Skin of body (tissue), 1 donor: ENCODE measurements at regions not wholly inside any gene's neighbourhood (a gene's known extent, or its start where the extent isn't known, plus 50 kb on each side); places are given as distances from the start of the nearest gene placed in this dataset.
"Not testable (repeated sequence)": the region's sequence is repeated elsewhere in the genome, so short reads cannot be mapped to it uniquely, and the experiment has no call there.

Source experiments
- DNase-seq: peaks from one replicate; lab custom pipeline; 2025; lab: John Stamatoyannopoulos, UW

DNA sequence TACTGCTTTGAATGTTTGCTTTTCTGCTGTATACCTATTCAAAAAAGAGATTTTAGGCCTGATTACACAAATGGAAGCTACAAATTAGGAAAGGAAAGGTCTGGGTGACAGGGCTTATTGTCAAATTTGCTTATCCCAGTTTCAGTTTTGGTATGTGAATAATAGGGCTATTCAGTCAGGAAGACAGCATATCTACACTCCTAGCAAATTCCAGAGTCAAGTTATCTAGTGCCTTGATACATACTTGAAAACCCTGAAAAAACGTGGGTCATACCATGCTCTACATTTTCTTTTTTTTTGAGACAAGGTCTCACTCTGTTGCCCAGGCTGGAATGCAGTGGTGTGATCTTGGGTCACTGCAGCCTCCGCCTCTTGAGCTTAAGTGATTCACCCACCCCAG is 59.2 kb upstream of the CCDC180 start:
- DNase-seq, result not testable (repeated sequence)

DNA sequence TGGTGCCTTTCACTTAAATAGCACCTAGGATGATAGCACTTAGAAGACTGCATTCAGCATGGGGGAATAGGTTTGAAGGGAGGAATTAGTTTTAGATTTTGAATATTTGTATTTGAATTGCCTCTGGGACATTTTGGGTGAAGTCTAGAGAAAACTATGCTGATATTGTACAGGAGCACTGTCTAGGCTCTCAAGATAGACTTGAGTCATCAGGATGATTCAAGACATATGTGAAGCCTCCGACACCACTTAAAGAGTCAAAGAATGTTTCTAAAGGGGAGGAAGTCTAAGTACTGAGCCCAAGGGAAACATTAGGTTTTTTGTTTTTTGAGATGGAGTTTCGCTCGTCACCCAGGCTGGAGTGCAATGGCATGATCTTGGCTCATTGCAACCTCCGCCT is 63.9 kb upstream of the CCDC180 start:
- DNase-seq, result no peak

DNA sequence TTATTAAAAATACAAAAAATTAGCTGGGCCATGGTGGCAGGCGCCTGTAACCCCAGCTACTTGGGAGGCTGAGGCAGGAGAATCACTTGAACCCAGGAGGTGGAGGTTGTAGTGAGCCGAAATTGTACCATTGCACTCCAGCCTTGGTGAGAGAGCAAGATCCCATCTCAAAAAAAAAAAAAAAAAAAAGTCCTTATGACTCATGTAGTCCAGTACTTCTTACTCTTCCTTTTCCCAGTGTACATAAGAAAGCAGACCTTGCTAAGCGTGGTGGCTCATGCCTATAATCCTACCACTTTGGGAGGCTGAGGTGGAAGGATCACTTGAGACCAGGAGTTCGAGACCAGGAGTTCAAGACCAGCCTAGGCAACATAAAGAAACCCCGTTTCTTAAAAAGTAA is 66.0 kb upstream of the CCDC180 start:
- DNase-seq, result not testable (repeated sequence)

DNA sequence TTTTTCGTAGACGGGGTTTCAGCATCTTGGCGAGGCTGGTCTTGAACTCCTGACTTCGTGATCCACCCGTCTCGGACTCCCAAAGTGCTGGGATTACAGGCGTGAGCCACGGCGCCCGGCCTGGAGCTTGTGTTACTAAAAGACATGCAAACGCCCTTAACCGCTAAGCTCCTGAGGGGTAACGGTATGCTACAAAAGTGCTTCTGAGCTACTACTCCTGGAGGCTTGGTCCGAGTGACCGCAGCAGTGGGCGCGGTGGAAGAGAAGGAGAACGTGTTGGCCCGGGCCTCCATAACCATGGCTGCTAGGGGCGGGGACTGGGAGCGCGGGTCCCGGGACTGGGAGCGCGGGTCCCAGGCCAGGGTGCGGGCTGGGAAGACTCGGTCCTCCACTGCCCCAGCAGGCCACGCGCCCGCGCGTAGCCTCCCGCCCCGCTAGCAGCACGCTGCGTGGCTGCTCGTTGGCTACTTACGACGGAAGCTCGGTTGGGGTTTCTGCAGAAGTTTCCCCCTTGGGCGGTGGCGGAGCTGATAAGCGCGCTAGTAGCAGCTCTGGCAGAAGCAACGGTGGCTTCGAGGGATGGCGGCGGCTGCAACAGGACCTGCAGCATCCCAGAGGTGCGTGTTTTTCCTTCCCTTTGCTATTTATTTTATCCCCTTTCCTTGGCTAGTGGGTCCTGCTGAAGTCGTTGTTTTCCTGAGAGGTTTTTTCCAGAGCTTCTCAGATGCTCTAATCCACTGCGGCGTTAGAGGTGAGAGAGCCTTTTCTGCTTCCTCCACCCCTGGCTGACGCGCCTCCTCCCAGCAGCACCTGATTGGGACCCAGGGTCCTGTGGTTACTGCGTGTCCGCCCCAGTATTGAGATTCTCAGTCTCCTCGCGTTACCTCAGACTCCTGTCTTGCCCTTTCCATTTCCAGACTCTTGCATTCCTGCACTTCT is 69.2 kb upstream of the CCDC180 start:
- DNase-seq, result peak; percentile 76

DNA sequence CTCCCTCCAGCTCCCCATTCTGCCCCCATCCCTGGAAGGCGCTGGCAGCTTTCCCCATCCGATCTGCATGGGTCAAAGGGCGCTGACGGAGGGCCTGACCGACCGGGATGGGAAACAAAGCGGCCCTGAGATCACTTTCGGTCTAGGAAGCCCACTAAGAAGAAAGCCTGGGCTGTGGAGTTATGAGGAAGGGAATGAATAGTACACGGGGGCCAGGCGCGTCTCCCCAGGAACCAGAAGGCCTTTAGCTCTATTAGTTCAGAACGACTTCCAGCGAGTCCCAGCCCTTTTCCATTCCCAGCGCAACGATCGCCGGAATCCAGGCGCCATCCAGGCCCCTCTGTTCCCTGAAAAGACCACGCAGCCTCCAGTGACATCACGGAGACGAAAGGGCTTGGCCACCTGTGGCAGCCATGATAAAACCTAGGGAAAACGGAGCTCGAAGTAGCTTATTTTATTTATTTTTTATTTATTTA is 70.1 kb upstream of the CCDC180 start:
- no peak for DNase-seq

DNA sequence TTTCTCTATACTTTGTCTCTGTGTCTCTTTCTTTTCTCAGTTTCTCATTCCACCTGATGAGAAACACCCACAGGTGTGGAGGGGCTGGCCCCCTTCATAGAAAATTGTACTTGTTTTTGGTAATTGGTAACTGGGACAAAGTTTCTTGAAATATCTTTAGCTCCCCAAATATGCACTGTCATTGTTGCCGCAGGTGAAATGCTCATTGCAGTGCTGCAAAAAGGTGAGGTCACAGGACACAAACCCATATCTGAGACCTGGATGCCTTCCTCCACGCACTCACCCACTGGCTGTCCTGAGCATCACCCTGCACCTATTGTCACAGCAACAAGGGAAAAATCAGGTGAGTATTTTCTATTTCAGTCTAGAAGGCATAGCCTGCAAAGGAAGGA is 74.5 kb upstream of the CCDC180 start:
- not testable (repeated sequence) for DNase-seq

DNA sequence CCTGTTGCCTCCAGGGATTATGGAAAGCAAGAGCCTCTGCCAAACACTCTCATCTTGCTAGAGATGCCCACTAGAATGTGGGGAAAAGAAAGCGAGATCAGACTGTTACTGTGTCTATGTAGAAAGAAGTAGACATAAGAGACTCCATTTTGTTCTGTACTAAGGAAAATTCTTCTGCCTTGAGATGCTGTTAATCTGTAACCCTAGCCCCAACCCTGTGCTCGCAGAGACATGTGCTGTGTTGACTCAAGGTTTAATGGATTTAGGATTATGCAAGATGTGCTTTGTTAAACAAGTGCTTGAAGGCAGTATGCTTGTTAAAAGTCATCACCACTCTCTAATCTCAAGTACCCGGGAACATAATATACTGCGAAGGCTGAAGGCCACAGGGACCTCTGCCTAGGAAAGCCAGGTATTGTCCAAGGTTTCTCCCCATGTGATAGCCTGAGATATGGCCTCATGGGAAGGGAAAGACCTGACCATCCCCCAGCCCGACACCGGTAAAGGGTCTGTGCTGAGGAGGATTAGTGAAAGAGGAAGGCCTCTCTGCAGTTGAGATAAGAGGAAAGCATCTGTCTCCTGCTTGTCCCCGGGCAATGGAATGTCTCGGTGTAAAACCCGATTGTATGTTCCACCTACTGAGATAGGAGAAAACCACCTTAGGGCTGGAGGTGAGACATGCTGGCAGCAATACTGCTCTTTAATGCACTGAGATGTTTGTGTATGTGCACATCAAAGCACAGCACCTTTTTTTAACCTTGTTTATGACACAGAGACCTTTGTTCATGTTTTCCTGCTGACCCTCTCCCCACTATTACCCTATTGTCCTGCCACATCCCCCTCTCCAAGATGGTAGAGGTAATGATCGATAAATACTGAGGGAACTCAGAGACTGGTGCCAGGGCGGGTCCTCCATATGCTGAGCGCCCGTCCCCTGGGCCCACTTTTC is 75.1 kb upstream of the CCDC180 start:
- DNase-seq, result not testable (repeated sequence)

DNA sequence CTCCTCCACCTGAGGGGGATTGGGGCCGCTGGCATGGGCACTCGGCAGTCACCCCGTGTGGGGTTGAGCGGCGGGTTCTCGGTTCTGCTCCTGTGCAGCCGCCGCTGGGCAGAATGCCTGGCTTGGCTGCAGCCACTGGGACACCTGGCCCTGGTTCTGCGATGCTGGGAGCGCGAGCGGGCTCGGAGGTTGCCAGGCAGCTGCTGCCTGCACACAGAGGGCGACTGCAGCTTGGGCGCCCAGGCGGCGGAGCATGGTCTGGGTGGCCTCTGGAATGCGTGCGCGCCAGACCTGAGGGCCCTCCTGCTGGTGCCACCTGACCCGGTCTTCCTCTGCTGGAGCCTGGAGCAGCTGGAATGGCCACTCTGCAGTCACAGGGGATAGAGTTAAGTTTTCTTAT is 85.1 kb upstream of the CCDC180 start:
- not testable (repeated sequence) for DNase-seq

DNA sequence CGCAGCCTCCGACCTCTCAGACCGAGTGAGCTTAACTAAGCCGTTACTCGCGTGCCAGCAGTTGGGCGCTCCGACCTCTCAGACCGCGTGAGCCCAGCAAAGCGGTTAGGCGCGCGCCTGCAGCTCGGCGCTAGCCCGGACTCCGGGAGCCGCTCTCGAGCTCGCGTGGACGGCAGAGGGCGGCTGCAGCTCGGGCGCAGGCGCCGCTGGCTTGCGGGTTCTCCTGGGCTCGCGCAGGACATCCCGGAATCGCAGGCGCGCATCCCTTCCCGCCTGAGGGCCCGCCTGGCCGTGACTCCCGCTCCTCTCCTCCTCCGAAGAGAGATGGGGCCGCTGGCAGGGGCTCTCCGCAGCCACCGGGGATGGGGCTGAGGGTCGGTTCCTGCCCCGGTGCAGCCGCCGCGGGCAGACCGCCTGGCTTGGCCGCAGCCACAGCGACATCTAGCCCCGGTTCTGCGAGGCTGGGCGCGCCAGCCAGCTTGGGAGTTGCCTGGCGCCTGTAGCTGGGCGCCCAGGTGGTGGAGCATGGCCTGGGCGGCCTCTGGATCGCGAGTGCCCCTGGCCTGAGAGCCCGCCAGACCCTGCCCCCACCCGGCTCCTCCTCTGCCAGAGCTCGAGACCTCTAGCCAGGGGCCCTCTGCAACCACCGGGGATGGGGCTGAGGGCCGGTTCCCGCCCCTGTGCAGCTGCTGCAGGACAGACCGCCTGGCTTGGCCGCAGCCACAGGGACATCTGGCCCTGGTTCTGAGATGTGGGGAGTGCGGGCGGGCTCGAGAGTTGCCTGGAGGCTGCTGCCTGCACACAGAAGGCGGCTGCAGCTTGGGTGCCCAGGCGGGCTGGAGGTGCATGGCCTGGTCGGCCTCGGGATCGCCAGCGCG is 85.7 kb upstream of the CCDC180 start:
- DNase-seq, result peak; percentile 60

DNA sequence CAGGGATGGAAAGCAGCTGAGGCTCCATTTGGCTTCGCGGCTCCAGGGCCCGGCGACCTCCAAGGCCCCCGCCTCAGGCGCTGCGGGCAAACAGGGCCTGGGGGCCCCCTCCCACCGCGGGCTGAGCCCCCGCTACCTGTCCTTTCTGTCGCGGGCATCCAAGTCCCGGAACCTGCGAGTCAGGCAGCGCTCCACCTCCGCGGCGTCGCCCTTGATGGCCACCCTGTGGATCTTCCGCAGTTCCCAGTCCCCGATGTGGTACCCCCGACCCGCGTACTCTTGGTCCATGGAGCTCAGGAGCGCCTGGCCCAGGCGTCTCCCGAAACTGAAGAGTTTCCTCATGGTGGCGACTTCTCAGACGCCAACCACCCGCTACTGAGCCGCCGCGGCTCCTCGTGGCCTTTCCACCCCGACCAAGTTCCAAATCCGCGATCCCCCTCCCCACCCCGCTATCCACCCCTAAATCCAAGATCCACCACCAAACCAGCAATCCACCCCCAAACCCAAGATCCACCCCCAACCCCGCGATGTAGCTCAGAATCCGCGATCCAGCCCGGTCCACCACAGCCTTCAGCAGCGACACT is 86.5 kb upstream of the CCDC180 start:
- DNase-seq, result no peak

DNA sequence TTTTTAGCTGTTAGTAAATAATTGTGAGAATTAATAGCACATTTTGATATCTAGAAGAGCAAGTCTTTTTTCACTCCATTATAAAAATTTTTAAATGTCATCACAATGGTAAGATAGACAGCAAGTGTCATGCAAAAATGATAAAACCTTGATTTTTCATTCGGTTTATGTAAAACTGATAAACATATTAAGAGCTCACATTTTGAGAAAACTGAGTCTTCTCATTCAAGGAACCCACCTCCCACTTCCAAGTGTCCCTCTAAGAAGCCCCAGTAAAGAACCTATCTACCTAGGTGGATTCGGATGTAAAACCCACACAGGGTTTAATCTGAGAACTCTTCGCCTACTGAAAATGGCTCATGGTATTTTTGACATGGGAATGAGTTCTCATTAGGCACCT is 87.1 kb upstream of the CCDC180 start:
- not testable (repeated sequence) for DNase-seq

DNA sequence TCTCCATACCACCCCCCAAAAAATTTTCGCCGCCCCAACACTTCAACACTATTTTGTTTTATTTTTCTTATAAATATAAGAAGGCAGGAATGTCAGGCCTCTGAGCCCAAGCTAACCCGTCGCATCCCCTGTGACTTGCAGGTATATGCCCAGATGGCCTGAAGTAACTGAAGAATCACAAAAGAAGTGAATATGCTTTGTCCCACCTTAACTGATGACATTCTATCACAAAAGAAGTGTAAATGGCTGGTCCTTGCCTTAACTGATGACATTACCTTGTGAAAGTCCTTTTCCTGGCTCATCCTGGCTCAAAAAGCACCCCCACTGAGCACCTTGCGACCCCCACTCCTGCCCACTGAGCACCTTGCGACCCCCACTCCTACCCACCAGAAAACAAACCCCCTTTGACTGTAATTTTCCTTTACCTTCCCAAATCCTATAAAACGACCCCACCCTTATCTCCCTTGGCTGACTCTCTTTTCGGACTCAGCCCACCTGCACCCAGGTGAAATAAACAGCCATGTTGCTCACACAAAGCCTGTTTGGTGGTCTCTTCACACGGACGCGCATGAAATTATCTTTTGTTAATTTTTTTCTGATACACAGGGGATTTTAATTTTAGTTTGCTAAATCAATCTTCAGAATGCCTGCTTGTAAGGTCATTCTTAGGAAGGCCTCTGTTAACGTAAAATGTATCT is 87.9 kb upstream of the CCDC180 start:
- DNase-seq, result not testable (repeated sequence)

DNA sequence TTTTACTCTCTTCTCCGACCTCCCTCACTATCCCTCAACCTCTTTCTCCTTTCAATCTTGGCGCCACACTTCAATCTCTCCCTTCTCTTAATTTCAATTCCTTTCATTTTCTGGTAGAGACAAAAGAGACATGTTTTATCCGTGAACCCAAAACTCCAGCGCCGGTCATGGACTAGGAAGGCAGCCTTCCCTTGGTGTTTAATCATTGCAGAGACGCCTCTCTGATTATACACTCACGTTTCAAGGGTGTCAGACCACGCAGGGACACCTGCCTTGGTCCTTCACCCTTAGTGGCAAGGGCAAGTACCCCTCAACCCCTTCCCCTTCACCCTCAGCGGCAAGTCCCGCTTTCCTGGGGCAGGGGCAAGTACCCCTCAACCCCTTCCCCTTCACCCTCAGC is 92.3 kb upstream of the CCDC180 start:
- not testable (repeated sequence) for DNase-seq

DNA sequence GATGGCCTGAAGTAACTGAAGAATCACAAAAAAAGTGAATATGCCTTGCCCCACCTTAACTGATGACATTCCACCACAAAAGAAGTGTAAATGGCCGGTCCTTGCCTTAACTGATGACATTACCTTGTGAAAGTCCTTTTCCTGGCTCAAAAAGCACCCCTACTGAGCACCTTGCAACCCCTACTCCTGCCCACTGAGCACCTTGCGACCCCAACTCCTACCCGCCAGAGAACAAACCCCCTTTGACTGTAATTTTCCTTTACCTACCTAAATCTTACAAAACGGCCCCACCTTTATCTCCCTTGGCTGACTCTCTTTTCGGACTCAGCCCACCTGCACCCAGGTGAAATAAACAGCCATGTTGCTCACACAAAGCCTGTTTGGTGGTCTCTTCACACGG is 92.9 kb upstream of the CCDC180 start:
- DNase-seq, result not testable (repeated sequence)

DNA sequence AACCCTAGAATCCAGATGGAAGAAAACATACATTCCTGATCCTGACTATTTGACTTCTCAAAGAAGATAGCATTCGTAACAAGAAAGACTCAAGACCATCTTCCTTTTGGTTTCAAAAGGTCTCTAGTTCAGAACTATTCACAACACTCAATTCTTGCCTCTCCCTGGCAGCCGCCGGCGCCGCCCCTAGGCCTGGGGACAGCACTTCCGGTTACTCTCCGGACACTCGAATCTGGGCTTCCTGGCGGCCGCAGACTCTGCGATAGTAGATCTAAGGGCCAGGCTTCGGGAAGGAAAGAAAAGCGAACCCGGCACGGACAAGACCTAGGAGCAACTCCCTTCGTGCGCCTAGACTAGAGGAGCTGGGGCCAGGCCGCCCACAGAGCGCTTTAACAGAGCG is 107.8 kb upstream of the CCDC180 start:
- DNase-seq, result not testable (repeated sequence)

DNA sequence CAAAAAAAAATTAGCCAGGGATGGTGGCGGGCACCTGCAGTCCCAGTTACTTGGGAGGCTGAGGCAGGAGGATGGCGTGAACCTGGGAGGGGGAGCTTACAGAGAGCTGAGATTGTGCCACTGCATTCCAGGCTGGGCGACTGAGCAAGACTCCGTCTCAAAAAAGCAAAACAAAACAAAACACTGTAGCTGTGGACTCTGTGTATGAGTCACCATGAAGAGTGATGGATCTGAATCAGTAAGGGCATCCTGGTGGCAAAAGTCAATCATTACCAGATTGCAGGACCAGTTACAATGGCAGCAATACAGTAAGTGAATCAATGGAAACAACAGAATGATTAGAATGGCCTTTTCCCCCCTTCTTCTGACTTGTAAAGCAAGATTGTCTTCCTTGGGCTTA is 113.7 kb upstream of the CCDC180 start:
- DNase-seq, result not testable (repeated sequence)

DNA sequence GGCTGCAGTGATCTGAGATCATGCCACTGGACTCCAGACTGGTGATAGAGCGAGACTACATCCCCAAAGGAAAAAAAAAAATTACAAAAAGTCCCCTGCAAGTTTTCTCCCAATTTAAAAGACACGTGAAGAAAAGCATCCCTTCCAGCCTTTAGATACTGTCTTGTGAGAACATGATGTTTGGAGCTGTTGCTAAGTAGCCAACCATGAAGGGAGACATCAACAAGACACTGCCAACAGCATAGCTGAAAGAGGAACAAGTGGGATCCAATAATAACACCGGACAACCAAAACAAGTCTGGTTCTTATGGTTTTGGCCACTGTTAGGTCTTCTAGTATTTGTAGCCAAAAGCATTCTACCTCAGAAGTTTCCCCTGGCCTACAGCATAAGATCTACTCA is 118.9 kb upstream of the CCDC180 start:
- no peak for DNase-seq

DNA sequence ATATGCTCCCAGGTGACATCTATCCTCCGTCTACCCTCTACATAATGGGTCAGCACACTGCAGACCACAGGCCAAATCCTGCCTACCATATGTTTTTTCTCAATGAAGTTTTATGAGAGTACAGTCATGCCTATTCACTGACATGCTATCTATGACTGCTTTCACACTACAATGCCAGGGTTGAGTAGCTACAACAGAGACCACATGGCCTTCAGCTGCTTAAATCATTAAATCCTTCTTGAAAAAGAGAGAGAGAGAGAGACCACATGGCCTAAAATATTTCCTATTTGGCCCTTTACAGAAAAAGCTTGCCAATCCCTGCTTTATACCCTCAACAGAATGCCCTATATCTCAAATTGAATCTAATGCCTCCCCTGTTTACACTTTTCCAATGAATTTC is 119.8 kb upstream of the CCDC180 start:
- DNase-seq, result not testable (repeated sequence)

DNA sequence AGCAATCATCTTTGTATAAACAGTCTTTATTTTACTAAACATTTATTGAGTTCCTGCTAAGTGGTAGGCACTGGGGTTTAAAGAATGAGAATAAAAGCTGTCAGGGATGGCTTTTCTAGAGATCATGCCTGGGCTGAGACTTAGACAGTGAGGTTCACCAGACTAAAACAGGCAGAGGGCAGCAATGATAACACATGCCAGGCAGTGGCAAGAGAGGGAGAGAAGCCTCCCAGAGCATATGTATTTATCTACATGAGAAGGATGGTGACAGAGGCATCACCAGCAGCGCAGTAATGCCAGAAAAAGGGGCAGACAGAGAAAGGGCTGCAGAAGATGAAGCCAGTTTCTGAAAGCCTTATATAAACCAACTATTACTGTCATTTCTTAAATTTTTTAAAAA is 121.0 kb upstream of the CCDC180 start:
- DNase-seq, result no peak

DNA sequence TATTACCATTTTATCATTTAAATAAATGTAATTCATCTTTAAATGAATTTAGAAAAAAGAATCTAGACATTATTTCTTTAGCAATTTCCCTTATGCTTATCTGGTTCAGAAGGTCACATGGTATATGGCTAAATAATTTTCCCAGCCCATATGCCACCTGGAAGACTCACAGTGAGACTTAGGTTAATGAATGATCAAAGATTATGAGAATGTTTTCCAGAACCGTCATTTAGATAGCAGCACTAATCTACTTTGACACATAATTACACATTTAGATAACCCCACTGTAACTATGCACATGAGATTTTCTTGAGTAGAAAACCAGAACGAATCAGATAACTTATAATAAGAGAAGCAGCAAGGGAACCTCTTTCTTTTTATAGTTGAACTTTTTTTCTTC is 124.9 kb upstream of the CCDC180 start:
- not testable (repeated sequence) for DNase-seq
